ENCODE measurements at regions not wholly inside any gene's neighbourhood (a gene's known extent, or its start where the extent isn't known, plus 50 kb on each side); places are given as distances from the start of the nearest gene placed in this dataset.

DNA sequence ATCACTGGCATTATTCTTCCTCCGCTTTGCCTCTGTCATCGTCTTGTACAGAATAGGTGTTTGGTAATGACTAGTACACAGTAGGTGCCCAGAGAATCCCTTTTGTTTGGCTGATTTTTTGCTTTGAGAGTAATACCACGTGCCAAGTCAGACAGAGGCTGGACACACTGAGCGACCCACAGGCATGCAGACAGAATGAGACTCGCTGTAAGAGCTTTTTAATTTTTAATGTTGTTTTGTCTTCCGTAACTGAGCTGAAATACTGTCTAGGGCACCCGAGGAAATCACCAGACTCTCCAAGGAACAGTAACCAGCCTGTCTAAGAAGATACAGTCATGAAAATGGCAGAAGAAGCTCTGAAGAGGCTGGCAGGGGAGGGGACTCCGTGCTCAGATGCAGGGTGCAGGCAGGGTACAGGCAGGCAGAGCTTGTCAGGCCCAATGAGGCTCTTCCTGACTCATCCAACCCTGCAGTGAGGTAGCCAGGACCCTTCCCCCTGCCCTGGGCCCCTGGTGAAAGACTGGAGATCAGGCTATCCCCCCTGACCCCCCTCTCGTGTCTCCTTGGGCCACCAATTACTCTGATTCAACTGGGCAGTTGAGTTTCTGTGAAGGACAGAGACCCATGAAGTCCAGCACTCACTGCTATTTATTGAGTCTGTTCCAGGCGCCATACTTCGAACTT lies 60.1 kb upstream of the ECE1 start:
- Histone ChIP-seq H3K9ac (ENCODE audit: low read length) (no peak overlapping the region), H3K4me1 (ENCODE audit: insufficient read depth, low read length, severe bottlenecking) (peaks cover 17% of the 10 kb centered on the region), H3K27me3 (ENCODE audit: insufficient read depth, low read length) (no peaks in the 10 kb centered on the region), H3K4me3 (ENCODE audit: low read depth, low read length, poor library complexity, severe bottlenecking) (no peak overlapping the region), H3K36me3 (ENCODE audit: insufficient read depth, low read length) (no peaks in the 10 kb centered on the region), H3K9me3 (ENCODE audit: low read length) (no peaks in the 10 kb centered on the region), H3K27ac (ENCODE audit: low read depth, low read length, poor library complexity, severe bottlenecking) (no peak overlapping the region), H3K4me2 (ENCODE audit: low read length) (no peak overlapping the region), H3F3A (ENCODE audit: insufficient read depth, low read length) (no peaks in the 10 kb centered on the region), H2AFZ (ENCODE audit: low read length) (no peak overlapping the region), H3K79me2 (ENCODE audit: insufficient read depth, low read length) (no peaks in the 10 kb centered on the region), H4K20me1 (ENCODE audit: insufficient read depth, low read length) (no peaks in the 10 kb centered on the region), H3K9me2 (ENCODE audit: low read depth, low read length) (no peaks in the 10 kb centered on the region)
- no peak for TF ChIP-seq CTCF (IDR thresholded peaks at IDR 0.05; ENCODE audit: low read length)
- no peak for TF ChIP-seq EZH2 (IDR thresholded peaks at IDR 0.05; ENCODE audit: borderline replicate concordance, low read length)

- Histone ChIP-seq H3K36me3 (ENCODE audit: insufficient read depth, low read length) (no peaks in the 10 kb centered on the region), H3K9me3 (ENCODE audit: low read length) (no peaks in the 10 kb centered on the region), H3K9ac (ENCODE audit: low read length) (no peak overlapping the region), H3K4me1 (ENCODE audit: insufficient read depth, low read length, severe bottlenecking) (peaks cover 19% of the 10 kb centered on the region), H3K27me3 (ENCODE audit: insufficient read depth, low read length) (no peaks in the 10 kb centered on the region), H4K20me1 (ENCODE audit: insufficient read depth, low read length) (no peaks in the 10 kb centered on the region), H3K27ac (ENCODE audit: low read depth, low read length, poor library complexity, severe bottlenecking) (no peak overlapping the region), H3K4me3 (ENCODE audit: low read depth, low read length, poor library complexity, severe bottlenecking) (no peak overlapping the region), H3K4me2 (ENCODE audit: low read length) (no peak overlapping the region), H3K79me2 (ENCODE audit: insufficient read depth, low read length) (no peaks in the 10 kb centered on the region), H3K9me2 (ENCODE audit: low read depth, low read length) (no peaks in the 10 kb centered on the region), H3F3A (ENCODE audit: insufficient read depth, low read length) (no peaks in the 10 kb centered on the region), H2AFZ (ENCODE audit: low read length) (no peak overlapping the region)
- TF ChIP-seq EZH2 (IDR thresholded peaks at IDR 0.05; ENCODE audit: borderline replicate concordance, low read length) (no peak), CTCF (IDR thresholded peaks at IDR 0.05; ENCODE audit: low read length) (no peak)
Observed at GRCh38 chr1:21349693-21350092, 59.4 kb upstream of the ECE1 start.

DNA sequence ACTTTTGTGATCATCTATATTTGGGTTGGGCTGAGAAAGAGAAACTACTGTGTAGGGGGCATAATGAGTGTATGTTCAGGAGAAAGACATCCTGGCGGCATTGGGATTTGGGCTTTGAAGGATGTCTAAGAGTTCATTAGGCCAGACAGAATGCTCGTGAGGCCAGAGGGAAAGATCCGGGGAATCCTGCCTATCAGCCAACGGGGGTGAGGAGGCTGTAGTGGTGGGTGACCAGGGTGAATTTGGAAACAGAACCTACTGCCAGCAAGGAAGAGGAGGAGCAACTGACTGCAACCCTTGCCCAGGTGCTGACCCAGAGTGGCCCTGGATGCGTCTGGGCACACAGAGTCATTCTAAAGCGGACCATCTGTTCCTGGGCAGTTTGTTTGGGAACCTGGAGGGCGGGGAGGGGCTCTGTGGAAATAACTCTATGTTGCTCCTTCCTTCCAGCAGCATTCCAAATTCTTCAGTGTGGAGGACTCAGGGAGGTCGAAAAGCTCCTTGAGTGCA lies 56.9 kb upstream of the ECE1 start:
- Histone ChIP-seq H3K4me1 (ENCODE audit: insufficient read depth, low read length, severe bottlenecking) (peaks cover 44% of the 10 kb centered on the region), H3F3A (ENCODE audit: insufficient read depth, low read length) (no peaks in the 10 kb centered on the region), H3K9me3 (ENCODE audit: low read length) (no peaks in the 10 kb centered on the region), H4K20me1 (ENCODE audit: insufficient read depth, low read length) (no peaks in the 10 kb centered on the region), H3K27ac (ENCODE audit: low read depth, low read length, poor library complexity, severe bottlenecking) (no peak overlapping the region), H2AFZ (ENCODE audit: low read length) (no peak overlapping the region), H3K27me3 (ENCODE audit: insufficient read depth, low read length) (no peaks in the 10 kb centered on the region), H3K4me3 (ENCODE audit: low read depth, low read length, poor library complexity, severe bottlenecking) (peak overlapping the region; percentile 79), H3K36me3 (ENCODE audit: insufficient read depth, low read length) (no peaks in the 10 kb centered on the region), H3K9ac (ENCODE audit: low read length) (peak overlapping the region; percentile 77; the same call in 1 of the 2 replicates), H3K4me2 (ENCODE audit: low read length) (peak overlapping the region; percentile 84; the same call in 1 of the 2 replicates), H3K9me2 (ENCODE audit: low read depth, low read length) (no peaks in the 10 kb centered on the region), H3K79me2 (ENCODE audit: insufficient read depth, low read length) (no peaks in the 10 kb centered on the region)
- TF ChIP-seq CTCF (IDR thresholded peaks at IDR 0.05; ENCODE audit: low read length): no peak
- no peak for TF ChIP-seq EZH2 (IDR thresholded peaks at IDR 0.05; ENCODE audit: borderline replicate concordance, low read length)
